AG20443 (cell line): ENCODE measurements at regions not wholly inside any gene's neighbourhood (a gene's known extent, or its start where the extent isn't known, plus 50 kb on each side); places are given as distances from the start of the nearest gene placed in this dataset.
"Not testable (repeated sequence)": the region's sequence is repeated elsewhere in the genome, so short reads cannot be mapped to it uniquely, and the experiment has no call there.

Source experiments
- DNase-seq: peaks from one replicate; pipeline ENCODE4 v3.0.0; 2012; ENCODE audit warnings: low spot score, mixed read lengths

GRCh38 chr11:19433367-19433766 is 192.6 kb upstream of the E2F8 start:
- DNase-seq: no peak

- peak; percentile 78 for DNase-seq
These were observed 191.8 kb upstream of the E2F8 start for GRCh38 chr11:19432370-19433061.

- no peak for DNase-seq
These were observed 190.1 kb upstream of the E2F8 start for GRCh38 chr11:19430754-19431398.

GRCh38 chr11:19430346-19430745 is 189.6 kb upstream of the E2F8 start:
- DNase-seq: no peak

GRCh38 chr11:19429108-19429760 is 188.5 kb upstream of the E2F8 start:
- no peak for DNase-seq

- no peak for DNase-seq
These were observed 187.7 kb upstream of the E2F8 start for GRCh38 chr11:19428206-19429002.

GRCh38 chr11:19426756-19427403 is 186.1 kb upstream of the E2F8 start:
- DNase-seq: peak; percentile 30

- peak; percentile 27 for DNase-seq
These were observed 185.4 kb upstream of the E2F8 start for GRCh38 chr11:19426011-19426755.

- DNase-seq: no peak
These were observed 181.5 kb upstream of the E2F8 start for GRCh38 chr11:19422276-19422675.

GRCh38 chr11:19420868-19421533 is 180.3 kb upstream of the E2F8 start:
- no peak for DNase-seq

GRCh38 chr11:19419808-19420207 is 179.1 kb upstream of the E2F8 start:
- DNase-seq: peak; percentile 22

- peak; percentile 77 for DNase-seq
These were observed 178.4 kb upstream of the E2F8 start for GRCh38 chr11:19419021-19419750.

- DNase-seq: no peak
These were observed 177.5 kb upstream of the E2F8 start for GRCh38 chr11:19418221-19418620.

GRCh38 chr11:19412070-19412469 is 171.3 kb upstream of the E2F8 start:
- DNase-seq: not testable (repeated sequence)

- DNase-seq: no peak
These were observed 169.3 kb upstream of the E2F8 start for GRCh38 chr11:19410032-19410431.

GRCh38 chr11:19409307-19409706 is 168.6 kb upstream of the E2F8 start:
- no peak for DNase-seq

GRCh38 chr11:19407677-19408270 is 167.0 kb upstream of the E2F8 start:
- DNase-seq: no peak

GRCh38 chr11:19405966-19406365 is 165.2 kb upstream of the E2F8 start:
- no peak for DNase-seq

GRCh38 chr11:19404787-19405186 is 164.0 kb upstream of the E2F8 start:
- no peak for DNase-seq
